ENCODE measurements at regions not wholly inside any gene's neighbourhood (a gene's known extent, or its start where the extent isn't known, plus 50 kb on each side); places are given as distances from the start of the nearest gene placed in this dataset.
A peak's percentile ranks its signal among the peaks of the same experiment; 100 is the strongest.

- DNase-seq, result no peak
Observed at GRCh38 chr3:177306252-177306651, 109.0 kb upstream of the TBL1XR1 start.

GRCh38 chr3:177307391-177307790 is 110.1 kb upstream of the TBL1XR1 start:
- no peak for DNase-seq

- DNase-seq, result no peak
Observed at GRCh38 chr3:177307826-177308225, 110.5 kb upstream of the TBL1XR1 start.

- DNase-seq, result no peak
Observed at GRCh38 chr3:177308286-177308685, 111.0 kb upstream of the TBL1XR1 start.

- no peak for DNase-seq
Observed at GRCh38 chr3:177308911-177309310, 111.6 kb upstream of the TBL1XR1 start.

GRCh38 chr3:177312491-177312890 is 115.2 kb upstream of the TBL1XR1 start:
- no peak for DNase-seq

- DNase-seq, result no peak
Observed at GRCh38 chr3:177314897-177315296, 117.6 kb upstream of the TBL1XR1 start.

- DNase-seq, result no peak
Observed at GRCh38 chr3:177317247-177317646, 120.0 kb upstream of the TBL1XR1 start.

- DNase-seq, result no peak
Observed at GRCh38 chr3:177318559-177318958, 121.3 kb upstream of the TBL1XR1 start.

- no peak for DNase-seq
Observed at GRCh38 chr3:177320765-177321247, 123.5 kb upstream of the TBL1XR1 start.

GRCh38 chr3:177321819-177322218 is 124.5 kb upstream of the TBL1XR1 start:
- DNase-seq, result peak; percentile 18

- no peak for DNase-seq
Observed at GRCh38 chr3:177322881-177323280, 125.6 kb upstream of the TBL1XR1 start.

- DNase-seq, result no peak
Observed at GRCh38 chr3:177329854-177330253, 132.6 kb upstream of the TBL1XR1 start.

GRCh38 chr3:177330779-177331178 is 133.5 kb upstream of the TBL1XR1 start:
- no peak for DNase-seq

GRCh38 chr3:177331203-177331835 is 134.0 kb upstream of the TBL1XR1 start:
- no peak for DNase-seq

- DNase-seq, result no peak
Observed at GRCh38 chr3:177332955-177333354, 135.7 kb upstream of the TBL1XR1 start.

- DNase-seq, result peak; percentile 85
Observed at GRCh38 chr3:177333533-177334520, 136.5 kb upstream of the TBL1XR1 start.

- DNase-seq, result no peak
Observed at GRCh38 chr3:177334803-177335202, 137.5 kb upstream of the TBL1XR1 start.

- peak; percentile 89 for DNase-seq
Observed at GRCh38 chr3:177335728-177336127, 138.4 kb upstream of the TBL1XR1 start.

GRCh38 chr3:177336873-177337450 is 139.7 kb upstream of the TBL1XR1 start:
- no peak for DNase-seq

- peak; percentile 49 for DNase-seq
Observed at GRCh38 chr3:177337541-177338331, 140.5 kb upstream of the TBL1XR1 start.

- peak; percentile 100 for DNase-seq
Observed at GRCh38 chr3:177338697-177339219, 141.5 kb upstream of the TBL1XR1 start.
